SU-DHL-6 (cell line): ENCODE measurements at regions not wholly inside any gene's neighbourhood (a gene's known extent, or its start where the extent isn't known, plus 50 kb on each side); places are given as distances from the start of the nearest gene placed in this dataset.

Source experiments
- H2AFZ ChIP-seq: fragments of 200-600 bp; sonication (generic); 2 replicates; pipeline ENCODE4 v1.6.1; 2014; ENCODE audit warnings: low read depth, mild to moderate bottlenecking, moderate library complexity, mixed read lengths, antibody characterized with exemption, low read length; ENCODE audit not compliant: severe bottlenecking
- H3F3A ChIP-seq: fragments of 200-600 bp; shearing (Covaris generic); 2 replicates; pipeline ENCODE4 v1.6.0; 2016; ENCODE audit warnings: antibody characterized with exemption, mild to moderate bottlenecking; ENCODE audit not compliant: insufficient read depth
- H3K27ac ChIP-seq: fragments of 200-600 bp; sonication (generic); 2 replicates; pipeline ENCODE4 v1.5.1; 2016; ENCODE audit warnings: low read depth, mild to moderate bottlenecking, low read length, moderate library complexity, mixed read lengths
- H3K27me3 ChIP-seq: fragments of 200-600 bp; sonication (generic), shearing (Covaris generic); 2 replicates; pipeline ENCODE4 v1.6.0; 2014; ENCODE audit warnings: mild to moderate bottlenecking, low read length
- H3K36me3 ChIP-seq: fragments of 200-600 bp; sonication (generic); 2 replicates; pipeline ENCODE4 v1.6.1; 2014; ENCODE audit warnings: mild to moderate bottlenecking, low read length, mixed read lengths
- H3K4me2 ChIP-seq: fragments of 300-600, 200-600 bp; shearing (Covaris generic), sonication (generic); 2 replicates; pipeline ENCODE4 v1.6.0; 2014; ENCODE audit warnings: low read length, low read depth, mild to moderate bottlenecking; ENCODE audit not compliant: poor library complexity, severe bottlenecking
- H3K4me3 ChIP-seq: fragments of 200-600 bp; sonication (generic); 2 replicates; pipeline ENCODE4 v1.5.1; 2014; ENCODE audit warnings: antibody characterized with exemption, low read length, mild to moderate bottlenecking, mixed read lengths; ENCODE audit not compliant: insufficient read depth, poor library complexity, severe bottlenecking
- H3K79me2 ChIP-seq: fragments of 200-600 bp; sonication (generic); 2 replicates; pipeline ENCODE4 v1.6.1; 2014; ENCODE audit warnings: mild to moderate bottlenecking, low read length, moderate library complexity; ENCODE audit not compliant: insufficient read depth
- H3K9ac ChIP-seq: fragments of 200-600 bp; sonication (generic); 2 replicates; pipeline ENCODE4 v1.7.0; 2014; ENCODE audit warnings: mild to moderate bottlenecking, low read length
- H3K9me2 ChIP-seq: fragments of 200-600 bp; sonication (generic); replicated peaks from 2 replicates; pipeline ENCODE4 v1.6.1; 2014; ENCODE audit warnings: low read length; ENCODE audit not compliant: insufficient read depth
- H3K9me3 ChIP-seq: fragments of 200-600 bp; sonication (generic); 2 replicates; pipeline ENCODE4 v1.6.1; 2014; ENCODE audit warnings: low read length, mixed read lengths; ENCODE audit not compliant: insufficient read depth
- H4K20me1 ChIP-seq: fragments of 200-600 bp; sonication (generic); 2 replicates; pipeline ENCODE4 v1.6.1; 2014; ENCODE audit warnings: low read depth, mild to moderate bottlenecking, antibody characterized with exemption, low read length, moderate library complexity, mixed read lengths
- CTCF ChIP-seq: fragments of 200-600 bp; sonication (generic); IDR thresholded peaks from one replicate; pipeline ENCODE4 v1.5.1; 2017; ENCODE audit warnings: antibody characterized with exemption, mild to moderate bottlenecking, low read length, moderate library complexity; ENCODE audit not compliant: insufficient read depth, poor library complexity, severe bottlenecking
- EZH2phosphoT487 ChIP-seq: fragments of 200-600 bp; sonication (generic), shearing (Covaris generic); conservative IDR thresholded peaks from 2 replicates; pipeline ENCODE4 v1.6.1; 2018; ENCODE audit warnings: mild to moderate bottlenecking, antibody characterized with exemption, low read length, moderate library complexity, mixed read lengths

GRCh38 chr5:5788793-5789192 lies 366.3 kb downstream of the ICE1 start:
- Histone ChIP-seq H3K27ac (no peak overlapping the region), H3K36me3 (no peaks in the 10 kb centered on the region), H3K79me2 (no peaks in the 10 kb centered on the region), H3F3A (no peaks in the 10 kb centered on the region), H3K9me3 (no peaks in the 10 kb centered on the region), H3K9ac (no peak overlapping the region), H3K9me2 (no peaks in the 10 kb centered on the region), H3K27me3 (no peaks in the 10 kb centered on the region), H4K20me1 (no peaks in the 10 kb centered on the region), H2AFZ (no peak overlapping the region), H3K4me2 (no peak overlapping the region), H3K4me3 (no peak overlapping the region)
- TF ChIP-seq CTCF (no peak), EZH2phosphoT487 (no peak)

GRCh38 chr5:5787373-5787772 lies 364.9 kb downstream of the ICE1 start:
- Histone ChIP-seq H2AFZ (no peak overlapping the region), H4K20me1 (no peaks in the 10 kb centered on the region), H3F3A (no peaks in the 10 kb centered on the region), H3K79me2 (no peaks in the 10 kb centered on the region), H3K9ac (no peak overlapping the region), H3K36me3 (no peaks in the 10 kb centered on the region), H3K9me2 (no peaks in the 10 kb centered on the region), H3K27ac (no peak overlapping the region), H3K4me3 (no peak overlapping the region), H3K9me3 (no peaks in the 10 kb centered on the region), H3K4me2 (no peak overlapping the region), H3K27me3 (no peaks in the 10 kb centered on the region)
- TF ChIP-seq CTCF, result no peak
- no peak for TF ChIP-seq EZH2phosphoT487

GRCh38 chr5:5784101-5784500 lies 361.6 kb downstream of the ICE1 start:
- no peak overlapping the region for H3K4me3 ChIP-seq
- no peaks in the 10 kb centered on the region for H3K9me2 ChIP-seq
- H3K9ac ChIP-seq, result no peak overlapping the region
- no peak overlapping the region for H2AFZ ChIP-seq
- no peak for TF ChIP-seq EZH2phosphoT487
- TF ChIP-seq CTCF, result no peak
- no peak overlapping the region for H3K27ac ChIP-seq
- no peaks in the 10 kb centered on the region for H3K9me3 ChIP-seq
- no peak overlapping the region for H3K4me2 ChIP-seq
- H3F3A ChIP-seq, result no peaks in the 10 kb centered on the region
- no peaks in the 10 kb centered on the region for H3K27me3 ChIP-seq
- no peaks in the 10 kb centered on the region for H3K36me3 ChIP-seq
- H4K20me1 ChIP-seq, result no peaks in the 10 kb centered on the region
- H3K79me2 ChIP-seq, result no peaks in the 10 kb centered on the region

- Histone ChIP-seq H4K20me1 (no peaks in the 10 kb centered on the region), H3K9me2 (no peaks in the 10 kb centered on the region), H3K27me3 (no peaks in the 10 kb centered on the region), H3K9ac (no peak overlapping the region), H2AFZ (no peak overlapping the region), H3K4me3 (no peak overlapping the region), H3K27ac (no peak overlapping the region), H3F3A (no peaks in the 10 kb centered on the region), H3K79me2 (no peaks in the 10 kb centered on the region), H3K9me3 (no peaks in the 10 kb centered on the region), H3K36me3 (no peaks in the 10 kb centered on the region), H3K4me2 (no peak overlapping the region)
- TF ChIP-seq CTCF (no peak), EZH2phosphoT487 (no peak)
Measured at GRCh38 chr5:5783021-5783420, 360.5 kb downstream of the ICE1 start.
